ENCODE measurements at regions not wholly inside any gene's neighbourhood (a gene's known extent, or its start where the extent isn't known, plus 50 kb on each side); places are given as distances from the start of the nearest gene placed in this dataset.

GRCh38 chr9:88746029-88746742 lies 211.2 kb downstream of the NXNL2 start:
- ChIA-PET CTCF (interaction anchor here (1.1 kb wide), 1 partner anchor 795 kb away, joined by 3 read pairs; no protein-coding TSS in a partner anchor), POLR2A (no interaction called here)
- TF ChIP-seq CTCF (IDR thresholded peaks at IDR 0.05; ENCODE audit: control extremely low read depth, extremely low read depth, low read depth, missing control alignments): no peak
- no peak for DNase-seq (ENCODE audit: extremely low spot score)

GRCh38 chr9:88746743-88747398 lies 211.9 kb downstream of the NXNL2 start:
- no peak for TF ChIP-seq CTCF (IDR thresholded peaks at IDR 0.05; ENCODE audit: control extremely low read depth, extremely low read depth, low read depth, missing control alignments)
- DNase-seq (ENCODE audit: extremely low spot score): no peak
- CTCF ChIA-PET: no interaction called here
- POLR2A ChIA-PET: no interaction called here

- TF ChIP-seq CTCF (IDR thresholded peaks at IDR 0.05; ENCODE audit: control extremely low read depth, extremely low read depth, low read depth, missing control alignments): no peak
- DNase-seq (ENCODE audit: extremely low spot score): no peak
- ChIA-PET CTCF (no interaction called here), POLR2A (no interaction called here)
Observed at GRCh38 chr9:88747768-88748167, 212.8 kb downstream of the NXNL2 start.

- no peak for DNase-seq (ENCODE audit: extremely low spot score)
- CTCF ChIA-PET: interaction anchor here (1.2 kb wide), 1 partner anchor 9 kb away, joined by 3 read pairs; no protein-coding TSS in a partner anchor
- POLR2A ChIA-PET: no interaction called here
- TF ChIP-seq CTCF (IDR thresholded peaks at IDR 0.05; ENCODE audit: control extremely low read depth, extremely low read depth, low read depth, missing control alignments): no peak
Observed at GRCh38 chr9:88748566-88749261, 213.7 kb downstream of the NXNL2 start.

- no peak for TF ChIP-seq CTCF (IDR thresholded peaks at IDR 0.05; ENCODE audit: control extremely low read depth, extremely low read depth, low read depth, missing control alignments)
- ChIA-PET POLR2A (no interaction called here), CTCF (interaction anchor here (1.2 kb wide), 1 partner anchor 10 kb away, joined by 3 read pairs; no protein-coding TSS in a partner anchor)
- no peak for DNase-seq (ENCODE audit: extremely low spot score)
Observed at GRCh38 chr9:88749420-88749819, 214.4 kb downstream of the NXNL2 start.

- ChIA-PET POLR2A (no interaction called here), CTCF (no interaction called here)
- TF ChIP-seq CTCF (IDR thresholded peaks at IDR 0.05; ENCODE audit: control extremely low read depth, extremely low read depth, low read depth, missing control alignments): no peak
- no peak for DNase-seq (ENCODE audit: extremely low spot score)
Observed at GRCh38 chr9:88750832-88751360, 215.9 kb downstream of the NXNL2 start.

Measured in GM10248 (cell line).